ENCODE measurements at regions not wholly inside any gene's neighbourhood (a gene's known extent, or its start where the extent isn't known, plus 50 kb on each side); places are given as distances from the start of the nearest gene placed in this dataset.

GRCh38 chr13:40129467-40129866, 474.0 kb downstream of the COG6 start (continued):
- TF ChIP-seq ZNF425 (CRISPR knock-in tag; conservative IDR thresholded peaks at IDR 0.05) (no peak), ERG (CRISPR knock-in tag; IDR thresholded peaks at IDR 0.05) (no peak), AR (CRISPR knock-in tag; IDR thresholded peaks at IDR 0.05) (no peak), E2F4 (CRISPR knock-in tag; IDR thresholded peaks at IDR 0.05; ENCODE audit: borderline replicate concordance, low read depth) (no peak), ZNF317 (CRISPR knock-in tag; IDR thresholded peaks at IDR 0.05; ENCODE audit: borderline replicate concordance, low read depth) (no peak), HMGA2 (CRISPR knock-in tag; IDR thresholded peaks at IDR 0.05) (no peak), ZBTB21 (CRISPR knock-in tag; IDR thresholded peaks at IDR 0.05; ENCODE audit: borderline replicate concordance) (no peak), ZNF423 (CRISPR knock-in tag; IDR thresholded peaks at IDR 0.05) (no peak)

GRCh38 chr13:40130871-40131636, 475.6 kb downstream of the COG6 start:
- H3K4me1 Mint-ChIP-seq: peaks cover 15% of the 10 kb centered on the region
- CTCF ChIA-PET: no interaction called here
- H3K27me3 Mint-ChIP-seq (ENCODE audit: low read depth): no peaks in the 10 kb centered on the region

More at GRCh38 chr13:40130871-40131636, 475.6 kb downstream of the COG6 start:
- DNase-seq (ENCODE audit: low spot score) (no peak), ATAC-seq (no peak)
- Mint-ChIP-seq H3K36me3 (peaks cover 9% of the 10 kb centered on the region), H3K9me3 (peaks cover 26% of the 10 kb centered on the region), H3K4me3 (no peak overlapping the region), H3K27ac (no peak overlapping the region)
- TF ChIP-seq MXD4 (CRISPR knock-in tag; IDR thresholded peaks at IDR 0.05; ENCODE audit: borderline replicate concordance) (no peak), JAZF1 (CRISPR knock-in tag; IDR thresholded peaks at IDR 0.05) (no peak), GTF2I (CRISPR knock-in tag; conservative IDR thresholded peaks at IDR 0.05) (no peak), ATF2 (CRISPR knock-in tag; IDR thresholded peaks at IDR 0.05; ENCODE audit: borderline replicate concordance, low read depth) (no peak), HMGXB4 (CRISPR knock-in tag; IDR thresholded peaks at IDR 0.05) (no peak), AR (CRISPR knock-in tag; IDR thresholded peaks at IDR 0.05) (no peak), ATF1 (CRISPR knock-in tag; IDR thresholded peaks at IDR 0.05) (no peak), ETV6 (CRISPR knock-in tag; IDR thresholded peaks at IDR 0.05) (no peak)
- POLR2A ChIA-PET: no interaction called here
